Right lobe of liver (tissue), 4 donors: ENCODE measurements at regions not wholly inside any gene's neighbourhood (a gene's known extent, or its start where the extent isn't known, plus 50 kb on each side); places are given as distances from the start of the nearest gene placed in this dataset.

Experiments used
- POLR2A ChIP-seq: fragments of 450-650 bp; IDR thresholded peaks from one replicate; pipeline ENCODE4 v1.6.1; 2017; ENCODE audit warnings: antibody characterized with exemption, mild to moderate bottlenecking
- TF ChIP-seq, protein P1 (sequence below), 4 donors: fragments of 200-600 bp in 3 of 4; fragments of 450-650 bp in 1 of 4; IDR thresholded peaks; one replicate each; pipeline versions ENCODE4 v1.5.1 to v1.8.0; 2016 to 2022; ENCODE audit warnings: antibody characterized with exemption in 4 of 4, mild to moderate bottlenecking in 2 of 4
- donor health status: DM: no; HTN: no; CAD: no.
- donor health status: DM: no; HTN: no; CAD: no.
- donor health status: DM: no; HTN: yes; CAD: no.

DNA sequence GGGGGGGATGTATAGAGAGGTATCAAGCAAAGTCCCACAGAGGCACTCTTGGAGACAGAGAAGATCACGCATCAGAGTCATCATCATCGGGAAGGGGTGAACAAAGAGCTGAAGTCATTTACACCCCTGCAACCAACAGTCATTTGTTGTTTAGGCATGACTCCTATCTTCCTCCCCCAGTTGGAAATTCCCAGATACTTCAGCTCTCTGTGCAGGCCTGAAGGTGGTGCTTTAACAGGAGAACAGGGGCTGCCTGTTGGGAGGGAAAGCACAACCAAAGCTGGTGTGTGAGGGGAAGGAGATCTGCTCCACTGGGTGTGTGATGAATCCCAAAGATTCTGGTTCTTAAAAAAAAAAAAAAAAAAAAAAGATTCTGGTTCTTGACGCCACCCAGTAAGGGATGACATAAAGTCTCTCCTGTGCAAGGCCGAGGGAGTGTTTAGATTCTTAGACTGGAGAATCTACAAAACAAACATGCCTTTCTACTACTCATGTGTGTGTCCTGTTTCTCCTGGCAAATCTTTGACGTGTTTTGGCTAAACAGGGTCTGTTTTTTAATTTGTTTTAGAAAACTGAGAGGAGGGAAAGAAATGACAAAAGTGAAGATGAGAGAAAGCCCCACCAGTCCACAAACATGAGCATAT is 121.0 kb upstream of the ARHGAP5 start:
- TF ChIP-seq, protein P1, sequence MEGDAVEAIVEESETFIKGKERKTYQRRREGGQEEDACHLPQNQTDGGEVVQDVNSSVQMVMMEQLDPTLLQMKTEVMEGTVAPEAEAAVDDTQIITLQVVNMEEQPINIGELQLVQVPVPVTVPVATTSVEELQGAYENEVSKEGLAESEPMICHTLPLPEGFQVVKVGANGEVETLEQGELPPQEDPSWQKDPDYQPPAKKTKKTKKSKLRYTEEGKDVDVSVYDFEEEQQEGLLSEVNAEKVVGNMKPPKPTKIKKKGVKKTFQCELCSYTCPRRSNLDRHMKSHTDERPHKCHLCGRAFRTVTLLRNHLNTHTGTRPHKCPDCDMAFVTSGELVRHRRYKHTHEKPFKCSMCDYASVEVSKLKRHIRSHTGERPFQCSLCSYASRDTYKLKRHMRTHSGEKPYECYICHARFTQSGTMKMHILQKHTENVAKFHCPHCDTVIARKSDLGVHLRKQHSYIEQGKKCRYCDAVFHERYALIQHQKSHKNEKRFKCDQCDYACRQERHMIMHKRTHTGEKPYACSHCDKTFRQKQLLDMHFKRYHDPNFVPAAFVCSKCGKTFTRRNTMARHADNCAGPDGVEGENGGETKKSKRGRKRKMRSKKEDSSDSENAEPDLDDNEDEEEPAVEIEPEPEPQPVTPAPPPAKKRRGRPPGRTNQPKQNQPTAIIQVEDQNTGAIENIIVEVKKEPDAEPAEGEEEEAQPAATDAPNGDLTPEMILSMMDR (IDR thresholded peaks at IDR 0.05) = no peak
- no peak for TF ChIP-seq POLR2A
